ENCODE measurements at regions not wholly inside any gene's neighbourhood (a gene's known extent, or its start where the extent isn't known, plus 50 kb on each side); places are given as distances from the start of the nearest gene placed in this dataset.

DNA sequence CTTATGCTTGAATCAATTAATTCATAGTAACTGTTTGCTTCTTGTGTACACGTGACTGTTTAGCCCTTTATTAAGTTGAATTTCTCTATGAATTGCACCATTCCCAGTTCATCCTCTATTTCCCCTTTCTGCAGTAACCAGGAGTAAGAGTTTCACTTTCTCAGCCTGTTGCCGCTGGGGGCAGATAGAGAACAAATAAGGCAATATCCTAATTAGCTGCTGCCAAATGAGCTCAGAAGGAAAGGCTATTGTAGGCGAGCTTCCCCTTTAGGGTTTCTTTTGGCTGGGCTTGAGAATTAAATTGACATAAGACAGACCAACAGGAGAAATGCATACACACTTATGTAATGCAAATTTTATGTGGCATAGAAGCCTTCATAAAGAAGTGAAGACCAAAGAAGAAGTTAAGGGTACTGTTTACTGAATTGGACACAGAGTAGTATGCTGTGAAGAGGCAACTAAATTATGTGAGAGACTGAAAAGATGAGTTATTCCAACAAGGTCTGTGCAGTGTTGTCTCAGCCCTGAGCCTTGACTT is 1594.7 kb downstream of the TECRL start (continued):
- no peak for TF ChIP-seq HNRNPL (IDR thresholded peaks at IDR 0.05; ENCODE audit: low read depth, low read length)
- no peak for TF ChIP-seq ZNF567 (CRISPR knock-in tag; IDR thresholded peaks at IDR 0.05; ENCODE audit: borderline replicate concordance)
- TF ChIP-seq KDM5B (CRISPR knock-in tag; IDR thresholded peaks at IDR 0.05; ENCODE audit: borderline replicate concordance): no peak
- no peak for TF ChIP-seq TAF1 (CRISPR knock-in tag; IDR thresholded peaks at IDR 0.05)
- no peak for TF ChIP-seq KLF11 (CRISPR knock-in tag; IDR thresholded peaks at IDR 0.05)
- no peak for TF ChIP-seq RARG (CRISPR knock-in tag; IDR thresholded peaks at IDR 0.05; ENCODE audit: low read depth)
- TF ChIP-seq, protein P1, sequence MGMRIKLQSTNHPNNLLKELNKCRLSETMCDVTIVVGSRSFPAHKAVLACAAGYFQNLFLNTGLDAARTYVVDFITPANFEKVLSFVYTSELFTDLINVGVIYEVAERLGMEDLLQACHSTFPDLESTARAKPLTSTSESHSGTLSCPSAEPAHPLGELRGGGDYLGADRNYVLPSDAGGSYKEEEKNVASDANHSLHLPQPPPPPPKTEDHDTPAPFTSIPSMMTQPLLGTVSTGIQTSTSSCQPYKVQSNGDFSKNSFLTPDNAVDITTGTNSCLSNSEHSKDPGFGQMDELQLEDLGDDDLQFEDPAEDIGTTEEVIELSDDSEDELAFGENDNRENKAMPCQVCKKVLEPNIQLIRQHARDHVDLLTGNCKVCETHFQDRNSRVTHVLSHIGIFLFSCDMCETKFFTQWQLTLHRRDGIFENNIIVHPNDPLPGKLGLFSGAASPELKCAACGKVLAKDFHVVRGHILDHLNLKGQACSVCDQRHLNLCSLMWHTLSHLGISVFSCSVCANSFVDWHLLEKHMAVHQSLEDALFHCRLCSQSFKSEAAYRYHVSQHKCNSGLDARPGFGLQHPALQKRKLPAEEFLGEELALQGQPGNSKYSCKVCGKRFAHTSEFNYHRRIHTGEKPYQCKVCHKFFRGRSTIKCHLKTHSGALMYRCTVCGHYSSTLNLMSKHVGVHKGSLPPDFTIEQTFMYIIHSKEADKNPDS (CRISPR knock-in tag; IDR thresholded peaks at IDR 0.05): no peak
- TF ChIP-seq NFRKB (IDR thresholded peaks at IDR 0.05): no peak
- TF ChIP-seq, protein P2, sequence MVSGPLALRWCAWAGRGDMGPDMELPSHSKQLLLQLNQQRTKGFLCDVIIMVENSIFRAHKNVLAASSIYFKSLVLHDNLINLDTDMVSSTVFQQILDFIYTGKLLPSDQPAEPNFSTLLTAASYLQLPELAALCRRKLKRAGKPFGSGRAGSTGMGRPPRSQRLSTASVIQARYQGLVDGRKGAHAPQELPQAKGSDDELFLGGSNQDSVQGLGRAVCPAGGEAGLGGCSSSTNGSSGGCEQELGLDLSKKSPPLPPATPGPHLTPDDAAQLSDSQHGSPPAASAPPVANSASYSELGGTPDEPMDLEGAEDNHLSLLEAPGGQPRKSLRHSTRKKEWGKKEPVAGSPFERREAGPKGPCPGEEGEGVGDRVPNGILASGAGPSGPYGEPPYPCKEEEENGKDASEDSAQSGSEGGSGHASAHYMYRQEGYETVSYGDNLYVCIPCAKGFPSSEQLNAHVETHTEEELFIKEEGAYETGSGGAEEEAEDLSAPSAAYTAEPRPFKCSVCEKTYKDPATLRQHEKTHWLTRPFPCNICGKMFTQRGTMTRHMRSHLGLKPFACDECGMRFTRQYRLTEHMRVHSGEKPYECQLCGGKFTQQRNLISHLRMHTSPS (CRISPR knock-in tag; IDR thresholded peaks at IDR 0.05; ENCODE audit: low read depth): no peak

DNA sequence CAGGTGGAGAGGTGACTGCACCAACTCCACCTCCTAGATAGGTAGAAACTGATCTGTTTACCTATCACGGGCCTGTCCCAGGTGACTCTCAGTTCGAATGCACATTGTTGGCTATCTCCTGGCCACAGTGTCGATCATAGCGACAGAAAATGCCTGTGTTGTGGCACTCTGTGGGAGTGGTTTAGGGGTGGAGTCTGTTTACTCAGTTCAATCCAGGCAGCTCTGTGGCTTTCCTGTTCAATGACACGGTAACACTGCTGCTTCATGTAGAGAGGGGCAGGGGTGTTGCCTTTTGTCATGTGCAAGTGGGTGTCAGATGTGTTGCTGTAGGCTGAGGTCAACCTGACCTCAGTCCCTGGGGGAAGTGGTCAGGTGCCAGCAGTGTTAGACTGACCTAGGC is 1602.4 kb downstream of the TECRL start:
- ChIA-PET CTCF (ENCODE audit: low intra/inter-chr PET ratio, low total read pairs) (no interaction called here), POLR2A (no interaction called here)
- H3K36me3 ChIP-seq (replicated peaks in 1 of 2; ENCODE audit: control insufficient read depth in 1 of 2, insufficient read depth in 2 of 2, low read length in 2 of 2): no peaks in the 10 kb centered on the region
- in situ Hi-C loops (cut with HindIII; ENCODE audit: extremely low pct_ligation_motif_present, low pct_unique_long_range_greater_than_20kb): no loop called here
- no peak overlapping the region for H3K9ac ChIP-seq (ENCODE audit: insufficient read depth, low read depth, low read length)
- H3K4me2 ChIP-seq (ENCODE audit: low read depth, low read length): no peak overlapping the region
- H3K9me3 ChIP-seq (ENCODE audit: low read length): no peaks in the 10 kb centered on the region
- H3K79me2 ChIP-seq (ENCODE audit: insufficient read depth, low read length): no peaks in the 10 kb centered on the region
- no peaks in the 10 kb centered on the region for H3K4me1 ChIP-seq (ENCODE audit: insufficient read depth, low read length)
- no TSS peak for BruUV-seq (replicated peaks)
- intact Hi-C loops (cut with micrococcal nuclease; ENCODE audit: unreplicated experiment): no loop called here
- no peak overlapping the region for H3K27ac ChIP-seq (ENCODE audit: extremely low read length, insufficient read depth, low read length)
- H2AFZ ChIP-seq (ENCODE audit: low read length): no peak overlapping the region
- FAIRE-seq (no peak), ATAC-seq (no peak; the same call in 2 of the 3 replicates), DNase-seq (ENCODE audit: low spot score) (peak; percentile 3)
- H4K20me1 ChIP-seq (ENCODE audit: insufficient read depth, low read length): no peaks in the 10 kb centered on the region
- 0% methylated on average over 3 of the region's 5 CpGs for WGBS (ENCODE audit: low lambda C conversion rate)
- no peaks in the 10 kb centered on the region for H3K27me3 ChIP-seq (ENCODE audit: control insufficient read depth in 1 of 2, insufficient read depth in 2 of 2, low read length in 2 of 2)
- H3K4me3 ChIP-seq (replicated peaks in 1 of 3; ENCODE audit: insufficient read depth in 1 of 3, low read depth in 2 of 3, low read length in 3 of 3): no peak overlapping the region
- TF ChIP-seq SMARCC2 (IDR thresholded peaks at IDR 0.05) (no peak), KDM6A (CRISPR knock-in tag; IDR thresholded peaks at IDR 0.05; ENCODE audit: low read depth) (no peak), WIZ (CRISPR knock-in tag; IDR thresholded peaks at IDR 0.05) (no peak), ZNF317 (CRISPR knock-in tag; IDR thresholded peaks at IDR 0.05) (no peak), RBM22 (optimal IDR thresholded peaks at IDR 0.05; ENCODE audit: low read length) (no peak), ZSCAN22 (CRISPR knock-in tag; IDR thresholded peaks at IDR 0.05) (no peak), ZNF678 (CRISPR knock-in tag; IDR thresholded peaks at IDR 0.05) (no peak), ZNF550 (CRISPR knock-in tag; IDR thresholded peaks at IDR 0.05; ENCODE audit: borderline replicate concordance) (no peak), SMC3 (IDR thresholded peaks at IDR 0.05; ENCODE audit: low read length) (no peak), RFX3 (CRISPR knock-in tag; IDR thresholded peaks at IDR 0.05) (no peak), BRD4 (CRISPR knock-in tag; IDR thresholded peaks at IDR 0.05) (no peak), ZNF12 (CRISPR knock-in tag; IDR thresholded peaks at IDR 0.05) (no peak)
- TF ChIP-seq, protein P3, sequence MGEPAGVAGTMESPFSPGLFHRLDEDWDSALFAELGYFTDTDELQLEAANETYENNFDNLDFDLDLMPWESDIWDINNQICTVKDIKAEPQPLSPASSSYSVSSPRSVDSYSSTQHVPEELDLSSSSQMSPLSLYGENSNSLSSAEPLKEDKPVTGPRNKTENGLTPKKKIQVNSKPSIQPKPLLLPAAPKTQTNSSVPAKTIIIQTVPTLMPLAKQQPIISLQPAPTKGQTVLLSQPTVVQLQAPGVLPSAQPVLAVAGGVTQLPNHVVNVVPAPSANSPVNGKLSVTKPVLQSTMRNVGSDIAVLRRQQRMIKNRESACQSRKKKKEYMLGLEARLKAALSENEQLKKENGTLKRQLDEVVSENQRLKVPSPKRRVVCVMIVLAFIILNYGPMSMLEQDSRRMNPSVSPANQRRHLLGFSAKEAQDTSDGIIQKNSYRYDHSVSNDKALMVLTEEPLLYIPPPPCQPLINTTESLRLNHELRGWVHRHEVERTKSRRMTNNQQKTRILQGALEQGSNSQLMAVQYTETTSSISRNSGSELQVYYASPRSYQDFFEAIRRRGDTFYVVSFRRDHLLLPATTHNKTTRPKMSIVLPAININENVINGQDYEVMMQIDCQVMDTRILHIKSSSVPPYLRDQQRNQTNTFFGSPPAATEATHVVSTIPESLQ (CRISPR knock-in tag; conservative IDR thresholded peaks at IDR 0.05): no peak

Data from HepG2 (cell line).